AG08395 (cell line): ENCODE measurements at regions not wholly inside any gene's neighbourhood (a gene's known extent, or its start where the extent isn't known, plus 50 kb on each side); places are given as distances from the start of the nearest gene placed in this dataset.
"Not testable (repeated sequence)": the region's sequence is repeated elsewhere in the genome, so short reads cannot be mapped to it uniquely, and the experiment has no call there.

Source experiments
- DNase-seq: peaks from one replicate; pipeline ENCODE4 v3.0.0; 2012; ENCODE audit warnings: mixed read lengths, low spot score

GRCh38 chr16:5979905-5980550, 882.4 kb upstream of the EEF2KMT start:
- no peak for DNase-seq

- no peak for DNase-seq
Observed at GRCh38 chr16:5977329-5977728, 879.7 kb upstream of the EEF2KMT start.

GRCh38 chr16:5972747-5973146, 875.2 kb upstream of the EEF2KMT start:
- DNase-seq = no peak

- DNase-seq = no peak
Observed at GRCh38 chr16:5971924-5972323, 874.3 kb upstream of the EEF2KMT start.

DNA sequence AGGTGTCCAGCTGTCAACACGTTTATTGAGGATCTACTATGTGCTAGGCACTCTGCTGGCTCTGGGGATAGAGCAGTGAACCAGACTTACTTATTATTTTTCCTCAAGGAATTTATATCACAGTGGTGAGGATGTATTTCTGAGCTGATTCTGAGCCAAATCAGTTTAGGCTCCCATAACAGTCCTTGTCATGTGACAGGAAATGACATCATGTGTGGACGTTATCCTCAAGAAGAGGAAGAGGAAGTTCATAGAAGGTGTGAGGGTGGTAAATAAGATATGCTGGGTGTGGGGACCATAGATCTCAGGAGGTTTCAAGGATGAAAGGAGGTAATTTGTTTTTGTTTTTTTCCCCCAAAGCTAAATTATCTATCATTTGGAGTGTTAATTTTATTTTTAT, 873.5 kb upstream of the EEF2KMT start:
- DNase-seq = no peak

DNA sequence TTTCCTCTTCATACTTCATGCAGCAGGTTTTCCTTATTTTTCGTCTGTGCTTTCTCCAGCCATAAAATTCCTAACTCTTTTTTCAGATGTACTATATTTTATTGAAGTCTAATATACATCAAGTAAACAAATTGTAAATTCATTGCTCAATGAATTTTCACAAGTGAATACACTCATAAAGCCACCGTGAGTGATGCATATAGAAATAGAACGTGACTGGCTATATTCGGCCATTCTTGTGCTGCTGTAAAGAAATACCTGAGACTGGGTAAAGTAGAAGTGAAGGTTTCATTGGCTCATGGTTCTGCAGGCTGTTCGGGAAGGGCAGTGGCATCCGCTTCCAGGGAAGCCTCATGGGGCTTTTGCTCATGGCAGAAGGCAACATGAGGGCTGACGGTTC, 868.4 kb upstream of the EEF2KMT start:
- no peak for DNase-seq

DNA sequence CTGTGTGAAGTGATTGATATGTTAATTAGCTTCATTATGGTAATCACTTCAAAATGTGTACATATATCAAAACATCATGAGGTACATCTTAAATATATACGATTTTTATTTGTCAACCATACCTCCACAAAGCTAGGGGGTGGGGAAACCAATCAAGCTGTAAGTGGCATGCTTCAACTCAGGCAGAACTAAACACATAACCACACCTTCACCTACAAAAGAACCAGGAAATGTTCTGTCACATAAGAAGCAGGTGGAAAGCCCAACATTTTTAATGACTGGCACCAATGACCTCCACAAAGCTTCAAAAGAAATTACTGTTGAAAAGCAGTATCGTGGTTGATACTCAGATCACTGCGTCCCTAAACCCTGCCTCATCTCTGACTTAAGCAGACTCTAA, 867.7 kb upstream of the EEF2KMT start:
- no peak for DNase-seq

DNA sequence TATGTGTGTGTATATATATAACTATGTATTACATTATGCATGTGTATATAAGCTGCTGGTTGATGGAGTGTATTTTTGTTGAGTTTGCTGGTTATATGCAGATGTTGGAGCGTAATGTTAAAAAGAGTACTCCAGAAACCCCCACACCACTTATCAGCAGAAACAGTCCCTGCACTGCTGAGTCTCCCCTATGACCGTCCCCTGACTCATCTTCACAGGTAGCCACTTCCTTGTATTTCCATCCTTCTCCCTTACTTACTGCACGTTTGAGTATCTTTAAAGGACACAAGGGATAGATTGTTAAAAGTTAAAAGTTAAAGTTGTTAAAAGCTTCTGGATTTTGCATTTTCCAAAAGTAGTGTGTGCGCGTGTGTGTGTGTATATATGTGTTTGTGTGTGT, 853.9 kb upstream of the EEF2KMT start:
- DNase-seq = no peak

- no peak for DNase-seq
Observed at GRCh38 chr16:5944971-5945370, 847.4 kb upstream of the EEF2KMT start.

DNA sequence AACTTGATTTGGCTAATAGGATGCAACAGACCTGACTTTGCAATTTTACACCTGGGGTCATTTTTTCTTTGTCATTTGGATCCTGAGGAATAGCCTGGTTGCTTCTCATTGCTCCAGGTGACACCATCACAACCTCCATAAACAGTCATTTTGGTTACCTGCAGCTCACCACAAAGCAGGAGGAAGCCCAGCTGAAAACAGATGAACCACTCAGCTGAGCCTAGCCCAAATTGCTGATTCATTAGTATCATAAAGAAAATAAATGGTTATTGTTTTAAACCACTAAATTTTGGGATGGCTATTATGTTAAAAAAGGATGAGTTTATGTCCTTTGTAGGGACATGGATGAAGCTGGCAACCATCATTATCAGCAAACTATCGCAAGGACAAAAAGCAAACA, 841.0 kb upstream of the EEF2KMT start:
- DNase-seq = no peak

- DNase-seq = no peak
Observed at GRCh38 chr16:5932906-5933305, 835.3 kb upstream of the EEF2KMT start.

DNA sequence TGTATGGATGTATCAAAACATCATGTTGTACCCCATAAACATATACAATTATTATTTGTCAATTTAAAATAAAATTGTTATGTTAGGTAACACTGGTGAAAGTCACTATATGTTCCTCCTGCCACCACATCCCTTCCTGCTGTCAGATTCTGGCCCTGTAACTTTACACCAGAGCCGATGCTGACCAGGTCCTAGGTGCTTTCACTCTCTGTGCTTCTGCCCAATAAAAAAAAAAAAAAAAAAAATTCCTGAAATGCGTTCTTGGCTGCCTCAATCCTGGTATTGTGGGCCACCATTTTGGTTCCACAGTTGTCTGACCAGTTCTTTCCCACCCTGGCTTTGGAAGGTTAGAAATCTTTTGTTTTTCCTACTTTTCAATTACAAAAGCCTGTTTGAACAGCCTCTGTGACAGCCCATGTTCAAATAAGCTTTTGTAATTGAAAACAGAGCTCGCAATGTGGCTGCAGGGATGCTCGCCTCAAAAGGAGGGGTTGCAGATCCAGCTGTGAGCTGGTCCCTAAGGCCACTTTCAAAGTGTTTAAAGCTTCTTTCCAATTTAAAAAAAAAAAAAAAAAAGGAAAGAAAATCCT, 831.0 kb upstream of the EEF2KMT start:
- DNase-seq = no peak

GRCh38 chr16:5925850-5926249, 828.3 kb upstream of the EEF2KMT start:
- no peak for DNase-seq

DNA sequence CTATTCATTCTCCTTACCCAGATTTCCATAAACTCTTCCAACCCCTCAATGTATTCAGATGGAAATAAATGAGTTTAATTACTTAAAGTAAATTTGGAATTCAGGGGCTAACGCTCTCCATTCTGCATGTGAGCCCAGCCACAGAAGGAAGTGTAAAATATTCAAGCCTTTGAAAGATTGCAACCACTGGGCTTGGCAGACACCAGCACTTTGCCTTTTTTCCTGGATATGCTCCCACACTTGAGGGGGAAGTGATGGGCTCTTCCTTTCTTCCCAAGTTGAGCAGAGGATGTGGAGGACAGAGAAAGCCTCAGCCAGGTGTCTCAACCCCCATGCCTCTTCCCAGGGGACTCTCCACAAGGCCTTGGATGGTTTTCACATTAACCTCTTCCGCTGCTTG, 825.1 kb upstream of the EEF2KMT start:
- no peak for DNase-seq

DNA sequence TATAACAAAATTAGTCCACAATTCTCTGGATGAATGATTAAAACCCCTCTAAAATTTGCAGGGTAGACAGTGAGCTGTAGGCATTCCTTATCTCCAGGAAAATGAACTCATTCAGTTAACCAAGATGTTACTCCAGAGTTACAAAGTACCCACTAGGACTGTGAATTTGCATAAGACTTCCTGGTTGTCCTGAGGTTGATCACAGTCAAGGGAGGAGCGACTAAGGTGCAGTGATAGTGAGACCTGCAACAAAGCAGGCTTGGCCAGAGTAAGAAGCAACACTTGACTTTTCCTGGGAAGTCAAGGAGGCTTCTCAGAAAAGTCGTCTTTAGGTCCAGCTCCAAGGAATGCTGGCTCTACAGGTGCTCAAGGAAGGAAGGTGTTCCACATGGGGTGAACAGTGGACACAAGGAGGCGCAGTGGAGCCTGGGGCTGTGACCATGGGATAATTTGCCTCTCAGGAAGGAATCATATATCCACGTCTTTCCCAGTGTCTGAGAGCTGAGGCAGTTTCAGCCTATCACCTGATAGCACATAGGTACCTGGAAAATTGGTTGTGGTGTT, 821.1 kb upstream of the EEF2KMT start:
- DNase-seq = no peak

DNA sequence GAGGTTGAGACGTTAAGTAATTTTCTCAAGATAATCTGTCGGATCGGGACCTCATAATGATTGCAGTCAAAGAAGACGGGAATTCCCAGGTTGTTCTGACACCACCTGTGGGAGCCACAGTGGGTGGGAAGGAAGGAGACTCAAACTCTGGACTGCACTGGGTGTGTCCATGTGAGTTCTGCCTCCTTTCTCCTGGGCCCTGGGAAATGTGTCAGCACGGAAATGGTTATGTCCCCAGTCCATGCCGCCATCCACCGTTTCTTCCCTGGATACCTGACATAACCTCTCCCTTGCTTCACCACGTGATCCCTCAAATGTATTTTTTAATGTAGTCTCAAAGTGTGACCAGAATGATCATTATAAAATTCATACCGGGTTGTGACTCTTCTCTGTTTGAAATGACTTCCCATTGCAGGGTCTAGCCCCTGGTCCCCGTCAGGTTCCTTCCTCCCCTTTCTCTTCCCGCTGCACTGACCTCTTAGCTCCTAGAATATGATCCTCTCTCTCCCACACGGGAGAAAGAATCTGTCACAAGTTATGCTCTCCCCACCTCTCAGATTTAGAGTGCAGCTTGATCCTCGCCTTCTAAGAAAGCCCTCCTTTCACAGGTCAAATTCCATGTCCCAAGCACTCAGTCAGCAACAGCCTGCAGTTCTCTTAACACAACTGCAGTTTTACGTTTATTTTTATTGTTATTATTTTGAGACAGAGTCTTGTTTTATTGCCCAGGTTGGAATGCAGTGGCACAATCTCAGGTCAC, 820.0 kb upstream of the EEF2KMT start:
- DNase-seq = no peak

- DNase-seq = no peak
Observed at GRCh38 chr16:5916711-5917191, 819.2 kb upstream of the EEF2KMT start.

GRCh38 chr16:5911241-5911640, 813.6 kb upstream of the EEF2KMT start:
- DNase-seq = no peak

GRCh38 chr16:5909556-5909955, 812.0 kb upstream of the EEF2KMT start:
- not testable (repeated sequence) for DNase-seq

- no peak for DNase-seq
Observed at GRCh38 chr16:5907544-5907943, 809.9 kb upstream of the EEF2KMT start.

GRCh38 chr16:5906351-5906750, 808.8 kb upstream of the EEF2KMT start:
- DNase-seq = no peak

DNA sequence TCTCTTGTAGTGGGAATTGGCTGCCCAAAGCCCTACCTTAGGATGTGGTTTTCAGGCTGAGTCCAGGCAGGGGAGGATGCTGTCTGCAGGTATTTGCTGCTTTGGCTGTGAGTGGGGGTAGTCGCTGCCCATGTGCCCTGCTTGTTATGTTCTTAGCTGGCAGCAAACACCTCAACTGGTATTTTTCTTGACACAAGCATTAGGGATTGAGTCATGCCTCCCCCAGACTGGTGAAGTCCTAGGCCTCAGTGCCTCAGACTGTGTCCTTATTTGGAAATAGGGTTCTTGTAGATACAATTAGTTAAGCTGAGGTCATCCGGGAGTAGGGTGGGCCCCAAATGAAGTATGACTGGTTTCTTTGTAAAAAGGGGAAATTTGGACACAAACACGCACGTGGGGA, 808.3 kb upstream of the EEF2KMT start:
- DNase-seq = no peak

DNA sequence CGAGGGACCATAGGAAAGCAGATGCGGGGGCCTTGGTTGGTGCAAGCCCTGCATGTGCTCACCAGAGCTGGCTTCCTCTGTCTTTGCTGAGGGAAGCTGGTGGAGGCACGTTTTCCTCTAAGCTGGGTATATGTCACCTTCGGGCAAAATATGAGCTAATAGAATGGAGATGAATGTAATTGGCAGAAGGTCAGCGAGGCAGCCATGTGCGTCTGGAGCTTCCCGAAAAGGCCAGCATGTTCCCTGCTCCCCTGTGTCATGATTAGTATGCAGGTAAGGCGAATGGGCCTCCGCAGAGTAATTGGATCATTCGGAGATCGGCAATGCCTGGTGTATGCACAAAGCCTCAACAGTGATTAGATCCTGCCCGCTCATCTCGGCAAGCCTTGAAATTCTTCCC, 806.2 kb upstream of the EEF2KMT start:
- DNase-seq = no peak
